ENCODE measurements at regions not wholly inside any gene's neighbourhood (a gene's known extent, or its start where the extent isn't known, plus 50 kb on each side); places are given as distances from the start of the nearest gene placed in this dataset.

- Mint-ChIP-seq H3K4me1 (no peaks in the 10 kb centered on the region), H3K9me3 (ENCODE audit: insufficient read depth) (peaks cover 4% of the 10 kb centered on the region), H3K27me3 (peaks cover 3% of the 10 kb centered on the region), H3K27ac (no peak overlapping the region), H3K4me3 (no peak overlapping the region)
- Histone ChIP-seq H3K9me3 (ENCODE audit: control extremely low read depth in 1 of 3, control insufficient read depth in 2 of 3, insufficient read depth in 1 of 3, low read length in 2 of 3) (peaks cover 0 to 45% (median 4%) of the 10 kb centered on the region in 3 donors), H3K36me3 (replicated peaks in 1 of 2; ENCODE audit: control extremely low read depth in 1 of 2, control insufficient read depth in 1 of 2, extremely low read depth in 1 of 2, insufficient read depth in 2 of 2, low read length in 1 of 2) (no peaks in the 10 kb centered on the region), H4K20me1 (ENCODE audit: control insufficient read depth, insufficient read depth, low read length, poor library complexity, severe bottlenecking) (no peaks in the 10 kb centered on the region), H3K9ac (ENCODE audit: low read length) (no peak overlapping the region), H2AFZ (ENCODE audit: insufficient read depth, low read depth, low read length, poor library complexity, severe bottlenecking) (no peak overlapping the region), H3K79me2 (ENCODE audit: control insufficient read depth, insufficient read depth, low read length) (no peaks in the 10 kb centered on the region), H3K27ac (ENCODE audit: low read length in 2 of 2) (no peak overlapping the region), H3K4me2 (replicated peaks; ENCODE audit: low read depth, low read length, poor library complexity, severe bottlenecking) (no peak overlapping the region), H3K4me3 (ENCODE audit: control extremely low read depth in 1 of 5, extremely low read depth in 1 of 5, insufficient read depth in 1 of 5, low read depth in 2 of 5, low read length in 4 of 5) (no peak overlapping the region), H3K4me1 (ENCODE audit: control insufficient read depth in 2 of 2, insufficient read depth in 2 of 2, low read length in 2 of 2) (no peaks in the 10 kb centered on the region), H3K27me3 (replicated peaks in 1 of 4; ENCODE audit: control extremely low read depth in 1 of 4, control insufficient read depth in 3 of 4, insufficient read depth in 4 of 4, low read length in 3 of 4) (no peaks in the 10 kb centered on the region)
- CTCF ChIA-PET: no interaction called here
- WGBS (ENCODE audit: insufficient coverage): 97% methylated on average over 7 of the region's 16 CpGs
- TF ChIP-seq EZH2 (IDR thresholded peaks at IDR 0.05; ENCODE audit: borderline replicate concordance, insufficient read depth, low read depth, low read length, poor library complexity, severe bottlenecking) (no peak), CTCF (IDR thresholded peaks at IDR 0.05) (no peak)
- POLR2A ChIA-PET: no interaction called here
- no peak for DNase-seq
- no peak for ATAC-seq (ENCODE audit: low read depth)
- intact Hi-C loops (cut with micrococcal nuclease): no loop called here
Observed at GRCh38 chr13:111947026-111947810, 119.7 kb upstream of the SOX1 start.

- ChIA-PET POLR2A (no interaction called here), CTCF (no interaction called here)
- Histone ChIP-seq H3K9ac (ENCODE audit: low read length) (no peak overlapping the region), H3K4me1 (ENCODE audit: control insufficient read depth in 2 of 2, insufficient read depth in 2 of 2, low read length in 2 of 2) (no peaks in the 10 kb centered on the region), H3K4me3 (ENCODE audit: control extremely low read depth in 1 of 5, extremely low read depth in 1 of 5, insufficient read depth in 1 of 5, low read depth in 2 of 5, low read length in 4 of 5) (no peak overlapping the region), H4K20me1 (ENCODE audit: control insufficient read depth, insufficient read depth, low read length, poor library complexity, severe bottlenecking) (no peaks in the 10 kb centered on the region), H3K27ac (ENCODE audit: low read length in 2 of 2) (no peak overlapping the region), H2AFZ (ENCODE audit: insufficient read depth, low read depth, low read length, poor library complexity, severe bottlenecking) (no peak overlapping the region), H3K9me3 (ENCODE audit: control extremely low read depth in 1 of 3, control insufficient read depth in 2 of 3, insufficient read depth in 1 of 3, low read length in 2 of 3) (peaks cover 0 to 45% (median 4%) of the 10 kb centered on the region in 3 donors), H3K27me3 (replicated peaks in 1 of 4; ENCODE audit: control extremely low read depth in 1 of 4, control insufficient read depth in 3 of 4, insufficient read depth in 4 of 4, low read length in 3 of 4) (no peaks in the 10 kb centered on the region), H3K79me2 (ENCODE audit: control insufficient read depth, insufficient read depth, low read length) (no peaks in the 10 kb centered on the region), H3K36me3 (replicated peaks in 1 of 2; ENCODE audit: control extremely low read depth in 1 of 2, control insufficient read depth in 1 of 2, extremely low read depth in 1 of 2, insufficient read depth in 2 of 2, low read length in 1 of 2) (no peaks in the 10 kb centered on the region), H3K4me2 (replicated peaks; ENCODE audit: low read depth, low read length, poor library complexity, severe bottlenecking) (no peak overlapping the region)
- peaks cover 4% of the 10 kb centered on the region for H3K9me3 Mint-ChIP-seq (ENCODE audit: insufficient read depth)
- DNase-seq (no peak), ATAC-seq (ENCODE audit: low read depth) (no peak)
- peaks cover 3% of the 10 kb centered on the region for H3K27me3 Mint-ChIP-seq
- intact Hi-C loops (cut with micrococcal nuclease): no loop called here
- no peaks in the 10 kb centered on the region for H3K4me1 Mint-ChIP-seq
- WGBS (ENCODE audit: insufficient coverage): 76% methylated on average over 6 of the region's 15 CpGs
- TF ChIP-seq CTCF (IDR thresholded peaks at IDR 0.05) (no peak), EZH2 (IDR thresholded peaks at IDR 0.05; ENCODE audit: borderline replicate concordance, insufficient read depth, low read depth, low read length, poor library complexity, severe bottlenecking) (no peak)
- H3K27ac Mint-ChIP-seq: no peak overlapping the region
- H3K4me3 Mint-ChIP-seq: no peak overlapping the region
Observed at GRCh38 chr13:111947876-111948275, 119.1 kb upstream of the SOX1 start.

Measured in B cell (primary cell).